Tongue (tissue), 2 donors: ENCODE measurements at regions not wholly inside any gene's neighbourhood (a gene's known extent, or its start where the extent isn't known, plus 50 kb on each side); places are given as distances from the start of the nearest gene placed in this dataset. TPM values are rescaled to one million over a fixed set of nuclear protein-coding genes. Genes with fewer than 3 reads are reported as not detected.
"Not testable (repeated sequence)": the region's sequence is repeated elsewhere in the genome, so short reads cannot be mapped to it uniquely, and the experiment has no call there.

Source experiments
- DNase-seq: peaks from one replicate; pipeline ENCODE4 v3.0.0-alpha.2; 2015
- small RNA-seq: library from RNA; depleted of rRNA; stranded (forward); fragments of <200 nt; gene quantifications from one replicate; pipeline ENCODE3, GENCODE V24; 2014; ENCODE audit warnings: low replicate concordance

- no peak for DNase-seq
Measured at GRCh38 chrX:89033723-89034122, 286.7 kb downstream of the CPXCR1 start.

- DNase-seq = no peak
Measured at GRCh38 chrX:89034679-89035078, 287.7 kb downstream of the CPXCR1 start.

GRCh38 chrX:89053223-89053622, 306.2 kb downstream of the CPXCR1 start:
- DNase-seq = no peak

GRCh38 chrX:89099587-89099986, 352.6 kb downstream of the CPXCR1 start:
- DNase-seq = not testable (repeated sequence)

GRCh38 chrX:89124985-89125384, 378.0 kb downstream of the CPXCR1 start:
- DNase-seq = no peak

Small RNA genes lying in the stretch of these regions (small RNA-seq; reads per million reads assigned to genes)
- not detected for gene AL731768.1
